ENCODE measurements at regions not wholly inside any gene's neighbourhood (a gene's known extent, or its start where the extent isn't known, plus 50 kb on each side); places are given as distances from the start of the nearest gene placed in this dataset.
"Not testable (repeated sequence)": the region's sequence is repeated elsewhere in the genome, so short reads cannot be mapped to it uniquely, and the experiment has no call there.

DNA sequence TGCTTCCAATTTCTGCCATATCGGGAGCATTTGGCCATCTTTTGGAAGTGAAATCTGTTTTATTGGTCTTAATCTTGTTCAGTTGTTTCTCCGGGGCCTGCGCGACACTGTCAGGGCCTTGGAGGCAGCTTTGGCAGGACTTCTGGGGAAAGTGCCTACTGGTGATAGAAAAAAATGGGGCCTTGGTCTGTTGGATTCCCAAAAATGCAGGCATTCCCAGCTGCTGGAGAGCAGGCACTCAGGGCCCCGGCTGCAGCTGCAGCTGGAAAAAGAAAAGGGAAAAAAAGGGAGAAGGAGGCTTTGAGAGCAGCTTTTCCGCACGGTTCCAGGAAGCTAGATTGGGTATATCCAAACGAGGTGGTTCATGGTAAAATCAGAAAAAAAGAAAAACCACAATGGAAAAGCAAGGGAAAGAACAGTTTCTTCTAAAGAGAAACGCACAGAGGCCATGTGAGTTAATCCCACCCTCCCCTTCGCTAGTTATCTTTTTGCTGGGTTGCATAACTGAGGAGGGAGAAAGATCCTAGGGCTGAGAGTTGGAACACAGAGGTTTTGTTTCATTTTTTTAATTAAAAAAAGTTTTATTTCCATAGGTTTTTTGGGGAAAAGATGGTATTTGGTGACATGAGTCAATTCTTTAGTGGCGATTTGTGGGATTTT lies 134.7 kb upstream of the RFLNA start:
- H3K4me3 ChIP-seq (ENCODE audit: low read depth, low read length): no peak overlapping the region
- TF ChIP-seq, protein P1, sequence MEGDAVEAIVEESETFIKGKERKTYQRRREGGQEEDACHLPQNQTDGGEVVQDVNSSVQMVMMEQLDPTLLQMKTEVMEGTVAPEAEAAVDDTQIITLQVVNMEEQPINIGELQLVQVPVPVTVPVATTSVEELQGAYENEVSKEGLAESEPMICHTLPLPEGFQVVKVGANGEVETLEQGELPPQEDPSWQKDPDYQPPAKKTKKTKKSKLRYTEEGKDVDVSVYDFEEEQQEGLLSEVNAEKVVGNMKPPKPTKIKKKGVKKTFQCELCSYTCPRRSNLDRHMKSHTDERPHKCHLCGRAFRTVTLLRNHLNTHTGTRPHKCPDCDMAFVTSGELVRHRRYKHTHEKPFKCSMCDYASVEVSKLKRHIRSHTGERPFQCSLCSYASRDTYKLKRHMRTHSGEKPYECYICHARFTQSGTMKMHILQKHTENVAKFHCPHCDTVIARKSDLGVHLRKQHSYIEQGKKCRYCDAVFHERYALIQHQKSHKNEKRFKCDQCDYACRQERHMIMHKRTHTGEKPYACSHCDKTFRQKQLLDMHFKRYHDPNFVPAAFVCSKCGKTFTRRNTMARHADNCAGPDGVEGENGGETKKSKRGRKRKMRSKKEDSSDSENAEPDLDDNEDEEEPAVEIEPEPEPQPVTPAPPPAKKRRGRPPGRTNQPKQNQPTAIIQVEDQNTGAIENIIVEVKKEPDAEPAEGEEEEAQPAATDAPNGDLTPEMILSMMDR (conservative IDR thresholded peaks at IDR 0.05; ENCODE audit: low read depth, low read length): no peak
- DNase-seq (ENCODE audit: low read depth): no peak

DNA sequence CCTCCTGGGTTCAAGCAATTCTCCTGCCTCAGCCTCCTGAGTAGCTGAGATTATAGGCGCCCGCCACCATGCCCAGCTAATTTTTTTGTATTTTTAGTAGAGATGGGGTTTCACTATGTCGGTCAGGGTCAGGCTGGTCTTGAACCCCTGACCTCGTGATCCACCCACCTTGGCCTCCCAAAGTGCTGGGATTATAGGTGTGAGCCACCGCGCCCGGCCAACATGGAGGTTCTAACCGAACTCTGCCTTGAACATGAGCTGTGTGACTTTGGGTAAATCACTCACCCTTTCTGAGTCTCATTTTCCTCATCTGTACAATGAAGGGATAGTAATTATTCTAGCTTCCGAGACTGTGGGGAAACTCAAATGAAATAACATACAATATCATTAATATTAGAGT lies 133.5 kb upstream of the RFLNA start:
- not testable (repeated sequence) for DNase-seq (ENCODE audit: low read depth)

DNA sequence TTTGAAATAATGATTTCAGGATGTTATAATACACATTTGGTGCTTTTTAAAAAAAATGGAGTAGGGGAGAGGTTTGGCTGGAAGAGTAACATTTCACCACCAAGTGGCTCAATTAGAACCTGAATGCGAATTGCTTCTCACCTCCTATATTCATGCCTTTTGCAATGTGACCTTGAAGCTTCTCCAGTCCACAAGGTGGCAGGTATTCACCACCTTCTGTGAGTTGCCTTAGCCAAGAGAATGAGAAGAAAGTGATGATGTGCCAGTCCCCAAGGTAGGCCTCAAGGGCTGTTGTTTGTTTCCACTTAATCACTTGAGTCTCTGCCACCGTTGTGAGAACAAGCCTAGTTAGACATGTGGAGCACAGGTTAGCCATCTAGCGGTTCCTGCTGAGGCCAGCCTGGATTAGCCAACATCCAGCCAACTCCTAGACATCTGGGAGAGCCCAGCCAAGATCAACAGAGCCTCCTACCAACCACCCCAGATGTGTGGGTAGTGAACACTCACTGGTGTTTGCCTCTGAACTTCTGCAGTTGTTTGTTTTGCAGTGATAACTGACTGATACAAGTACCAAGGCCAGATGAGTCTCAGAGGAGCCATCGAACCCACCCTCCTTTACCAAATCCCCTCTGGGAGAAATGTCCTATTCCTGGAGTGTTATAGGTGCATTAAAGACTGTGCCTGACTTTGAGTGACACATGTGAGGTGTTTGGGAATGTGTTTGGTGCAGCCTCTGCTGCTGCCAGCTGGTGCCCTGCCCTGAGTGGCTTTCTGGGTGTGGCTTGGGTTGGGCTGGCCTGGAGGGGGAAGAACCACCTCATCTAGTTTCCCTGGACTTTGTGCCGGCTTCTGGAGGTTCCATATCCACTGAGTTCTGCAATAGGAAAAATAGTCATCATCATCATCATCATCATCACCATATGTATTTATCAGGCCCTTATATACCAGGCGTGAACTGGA lies 132.5 kb upstream of the RFLNA start:
- no peak overlapping the region for H3K4me3 ChIP-seq (ENCODE audit: low read depth, low read length)
- TF ChIP-seq, protein P1 (conservative IDR thresholded peaks at IDR 0.05; ENCODE audit: low read depth, low read length): peak; percentile 35
- DNase-seq (ENCODE audit: low read depth): no peak

More for the DNA sequence above, 133.5 kb upstream of the RFLNA start:
- H3K4me3 ChIP-seq (ENCODE audit: low read depth, low read length): not testable (repeated sequence)

DNA sequence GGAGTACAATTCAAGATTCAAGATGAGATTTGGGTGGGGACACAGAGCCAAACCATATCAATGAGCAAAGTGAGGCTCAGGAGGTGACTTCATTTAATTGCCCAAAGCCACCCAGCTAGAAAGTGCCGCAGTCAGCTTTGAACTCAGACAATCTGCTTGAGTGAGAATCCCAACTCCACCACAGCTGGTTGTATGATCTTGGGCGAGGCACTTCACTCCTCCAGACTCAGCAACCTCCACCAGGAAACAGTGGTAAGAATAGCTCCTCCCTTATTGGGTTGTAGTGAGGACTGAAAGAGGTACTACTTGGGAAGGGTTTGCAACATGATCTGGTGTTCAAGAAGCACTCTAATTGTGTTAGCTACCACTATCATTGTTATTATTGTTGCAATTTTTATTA lies 129.2 kb upstream of the RFLNA start:
- DNase-seq (ENCODE audit: low read depth): no peak
- no peak overlapping the region for H3K4me3 ChIP-seq (ENCODE audit: low read depth, low read length)
- TF ChIP-seq, protein P1 (conservative IDR thresholded peaks at IDR 0.05; ENCODE audit: low read depth, low read length): no peak

DNA sequence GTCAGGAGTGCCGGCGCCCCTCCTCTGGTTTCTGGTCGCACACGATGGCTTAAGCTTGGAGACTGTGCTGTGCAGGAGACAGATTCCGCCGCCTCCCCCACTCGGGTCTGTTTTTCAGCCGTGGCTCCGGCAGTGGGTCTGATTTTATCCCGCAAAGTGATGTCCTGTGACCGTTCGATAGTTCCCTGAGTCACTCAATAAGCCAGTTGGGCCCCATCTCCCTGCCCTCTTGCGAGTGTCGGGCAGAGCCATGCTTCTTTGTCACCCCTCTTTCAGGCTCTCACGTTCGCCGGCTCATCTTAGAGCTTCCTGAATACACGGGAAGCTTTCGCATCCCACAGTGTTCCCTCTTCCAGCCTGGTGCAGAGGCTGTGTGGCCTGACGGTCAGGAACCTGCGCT lies 127.8 kb upstream of the RFLNA start:
- DNase-seq (ENCODE audit: low read depth): no peak
- TF ChIP-seq, protein P1 (conservative IDR thresholded peaks at IDR 0.05; ENCODE audit: low read depth, low read length): no peak
- no peak overlapping the region for H3K4me3 ChIP-seq (ENCODE audit: low read depth, low read length)

DNA sequence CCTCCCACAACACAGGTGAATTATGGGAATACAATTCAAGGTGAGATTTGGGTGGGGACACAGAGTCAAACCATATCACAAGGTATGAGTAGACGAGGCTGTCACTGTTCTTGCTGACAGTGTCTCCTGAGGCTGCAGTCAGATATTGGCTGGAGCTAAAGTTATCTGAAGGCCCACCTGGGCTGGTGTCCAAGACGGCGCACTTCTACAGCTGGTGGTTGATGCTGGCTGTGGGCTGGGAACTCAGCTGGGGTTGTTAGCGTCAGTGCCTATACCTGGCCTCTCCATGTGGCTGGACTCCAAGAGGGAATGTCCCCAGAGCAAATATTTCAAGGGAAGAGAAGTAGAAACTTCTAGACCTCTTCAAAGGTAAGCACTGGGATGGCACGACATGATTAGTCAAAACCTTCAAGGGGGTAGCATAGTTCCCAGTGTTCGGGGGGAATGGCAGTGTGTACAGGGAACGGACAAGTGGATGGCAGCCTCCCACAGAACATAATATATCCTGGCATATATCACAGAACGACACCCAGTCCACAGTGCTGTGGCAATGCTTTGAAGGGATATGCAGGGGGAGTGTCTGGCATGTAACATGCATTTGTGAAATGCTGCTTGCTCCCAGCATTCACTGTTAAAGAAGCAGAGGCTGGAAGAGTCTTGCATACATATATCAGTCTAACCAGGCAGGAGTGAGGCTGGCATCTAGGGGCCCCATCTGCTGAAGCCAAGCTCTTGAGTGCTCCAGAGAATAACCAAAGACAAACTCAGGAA lies 126.7 kb upstream of the RFLNA start:
- TF ChIP-seq, protein P1 (conservative IDR thresholded peaks at IDR 0.05; ENCODE audit: low read depth, low read length): no peak

More for the DNA sequence above, 126.7 kb upstream of the RFLNA start:
- no peak for DNase-seq (ENCODE audit: low read depth)
- no peak overlapping the region for H3K4me3 ChIP-seq (ENCODE audit: low read depth, low read length)

All from epithelial cell of proximal tubule (primary cell).